Right atrium auricular region (tissue), 2 donors: ENCODE measurements at regions not wholly inside any gene's neighbourhood (a gene's known extent, or its start where the extent isn't known, plus 50 kb on each side); places are given as distances from the start of the nearest gene placed in this dataset.

Source experiments
- DNase-seq: peaks from one replicate; pipeline ENCODE4 v3.0.0-alpha.2; 2019; ENCODE audit warnings: low spot score
- H3K27ac ChIP-seq, 2 donors: fragments of 200-600 bp; sonication (generic); 1 replicate in 1 of 2; 2 replicates in 1 of 2; pipeline ENCODE4 v1.5.1; 2016 to 2019
- H3K27me3 ChIP-seq, 2 donors: fragments of 200-600 bp; sonication (generic); one replicate each; pipeline versions ENCODE4 v1.5.1 to v1.6.0; 2017 to 2019
- H3K36me3 ChIP-seq: fragments of 200-600 bp; sonication (generic); one replicate; pipeline ENCODE4 v1.5.1; 2016
- H3K4me1 ChIP-seq, 2 donors: fragments of 200-600 bp; sonication (generic); one replicate each; pipeline versions ENCODE4 v1.5.1 to v1.6.0; 2017 to 2019
- H3K4me3 ChIP-seq, 2 donors: fragments of 200-600 bp; sonication (generic); 1 replicate in 1 of 2; 2 replicates in 1 of 2; pipeline ENCODE4 v1.5.1; 2017 to 2019; ENCODE audit warnings: mild to moderate bottlenecking in 1 of 2, moderate library complexity in 1 of 2
- H3K9me3 ChIP-seq, 2 donors: fragments of 200-600 bp; sonication (generic); one replicate each; pipeline ENCODE4 v1.5.1; 2019
- TF ChIP-seq, protein P1 (sequence below), 2 donors: fragments of 200-600 bp; sonication (generic); IDR thresholded peaks; one replicate each; pipeline ENCODE4 v1.5.1; 2019; ENCODE audit warnings: antibody characterized with exemption in 2 of 2

DNA sequence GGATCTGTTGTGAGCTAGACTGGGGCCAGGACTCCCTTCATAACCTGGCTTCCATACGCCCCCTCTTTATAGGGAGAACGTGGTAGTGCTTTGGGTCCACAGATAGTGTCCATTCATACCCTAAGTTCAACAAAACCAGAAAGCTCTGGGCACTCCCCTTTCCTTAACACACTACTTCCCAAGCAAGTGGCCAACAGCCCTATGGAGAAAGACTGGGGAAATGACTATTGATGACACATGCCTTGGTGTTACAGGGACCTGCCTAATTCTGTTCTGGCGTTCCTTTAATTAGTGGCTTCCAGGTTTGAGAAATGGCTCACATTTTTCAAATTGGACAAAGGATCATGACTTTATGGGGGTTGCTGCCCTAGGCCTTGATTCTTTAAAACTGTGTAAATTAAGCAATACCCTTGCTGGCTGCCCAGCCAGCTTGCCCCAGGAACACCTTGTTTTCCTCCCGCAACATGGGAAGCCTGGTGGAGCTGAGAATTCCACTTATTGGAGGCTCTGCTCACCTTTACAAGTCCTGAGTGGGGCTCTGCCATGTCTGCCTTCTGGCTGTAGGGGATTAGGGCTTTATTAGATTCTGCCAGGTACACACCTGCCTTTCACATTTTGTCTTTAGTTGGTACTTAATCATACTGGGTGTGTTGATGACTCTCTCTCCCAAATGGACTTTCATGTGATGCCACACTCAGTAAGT, 61.1 kb downstream of the RGS12 start:
- H3K4me1 ChIP-seq, result no peaks in the 10 kb centered on the region
- no peak overlapping the region for H3K27ac ChIP-seq
- TF ChIP-seq, protein P1, sequence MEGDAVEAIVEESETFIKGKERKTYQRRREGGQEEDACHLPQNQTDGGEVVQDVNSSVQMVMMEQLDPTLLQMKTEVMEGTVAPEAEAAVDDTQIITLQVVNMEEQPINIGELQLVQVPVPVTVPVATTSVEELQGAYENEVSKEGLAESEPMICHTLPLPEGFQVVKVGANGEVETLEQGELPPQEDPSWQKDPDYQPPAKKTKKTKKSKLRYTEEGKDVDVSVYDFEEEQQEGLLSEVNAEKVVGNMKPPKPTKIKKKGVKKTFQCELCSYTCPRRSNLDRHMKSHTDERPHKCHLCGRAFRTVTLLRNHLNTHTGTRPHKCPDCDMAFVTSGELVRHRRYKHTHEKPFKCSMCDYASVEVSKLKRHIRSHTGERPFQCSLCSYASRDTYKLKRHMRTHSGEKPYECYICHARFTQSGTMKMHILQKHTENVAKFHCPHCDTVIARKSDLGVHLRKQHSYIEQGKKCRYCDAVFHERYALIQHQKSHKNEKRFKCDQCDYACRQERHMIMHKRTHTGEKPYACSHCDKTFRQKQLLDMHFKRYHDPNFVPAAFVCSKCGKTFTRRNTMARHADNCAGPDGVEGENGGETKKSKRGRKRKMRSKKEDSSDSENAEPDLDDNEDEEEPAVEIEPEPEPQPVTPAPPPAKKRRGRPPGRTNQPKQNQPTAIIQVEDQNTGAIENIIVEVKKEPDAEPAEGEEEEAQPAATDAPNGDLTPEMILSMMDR (IDR thresholded peaks at IDR 0.05), result no peak
- no peaks in the 10 kb centered on the region for H3K27me3 ChIP-seq
- no peak overlapping the region for H3K4me3 ChIP-seq
- no peaks in the 10 kb centered on the region for H3K9me3 ChIP-seq
- peak; percentile 16 for DNase-seq
- no peaks in the 10 kb centered on the region for H3K36me3 ChIP-seq

DNA sequence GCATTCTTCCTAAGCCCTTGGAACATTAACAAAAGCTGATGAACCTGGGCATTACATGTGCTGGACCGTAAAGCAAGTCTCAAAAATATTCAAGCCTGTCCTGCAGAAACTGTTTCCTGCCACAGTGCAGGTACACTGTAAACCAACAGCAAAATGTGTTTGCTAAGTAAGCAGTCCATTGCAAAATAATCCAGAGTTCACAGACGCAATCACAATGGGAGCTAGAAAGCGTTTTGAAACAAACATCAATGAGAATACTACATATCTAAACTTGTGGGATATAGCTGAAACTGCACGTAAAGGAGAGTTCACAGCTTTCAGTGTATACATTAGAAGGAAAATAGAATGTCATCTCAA, 61.6 kb downstream of the RGS12 start:
- no peaks in the 10 kb centered on the region for H3K9me3 ChIP-seq
- no peaks in the 10 kb centered on the region for H3K36me3 ChIP-seq
- no peaks in the 10 kb centered on the region for H3K4me1 ChIP-seq
- H3K4me3 ChIP-seq, result no peak overlapping the region
- no peak for DNase-seq
- H3K27ac ChIP-seq, result no peak overlapping the region
- no peaks in the 10 kb centered on the region for H3K27me3 ChIP-seq
- TF ChIP-seq, protein P1 (IDR thresholded peaks at IDR 0.05), result no peak

DNA sequence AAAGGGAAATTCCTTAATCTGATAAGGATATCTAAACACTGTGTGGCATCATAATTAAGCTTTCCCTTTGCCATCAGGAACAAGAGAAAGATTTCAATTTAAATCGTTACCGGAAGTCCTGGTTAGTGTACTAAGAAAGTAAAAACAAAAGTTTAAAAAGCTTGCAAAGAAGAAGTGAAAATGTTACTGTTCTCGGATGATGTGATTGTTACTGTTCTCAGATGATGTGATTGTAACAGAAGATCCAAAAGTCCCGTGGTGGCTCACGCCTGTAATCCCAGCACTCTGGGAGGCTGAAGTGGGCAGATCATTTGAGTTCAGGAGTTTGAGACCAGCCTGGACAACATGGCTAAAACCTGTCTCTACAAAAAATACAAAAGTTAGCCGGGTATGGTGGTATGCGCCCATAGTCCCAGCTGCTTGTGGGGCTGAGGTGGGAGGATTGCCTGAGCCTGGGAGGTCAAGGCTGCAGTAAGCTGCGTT, 62.5 kb downstream of the RGS12 start:
- H3K4me3 ChIP-seq, result no peak overlapping the region

DNA sequence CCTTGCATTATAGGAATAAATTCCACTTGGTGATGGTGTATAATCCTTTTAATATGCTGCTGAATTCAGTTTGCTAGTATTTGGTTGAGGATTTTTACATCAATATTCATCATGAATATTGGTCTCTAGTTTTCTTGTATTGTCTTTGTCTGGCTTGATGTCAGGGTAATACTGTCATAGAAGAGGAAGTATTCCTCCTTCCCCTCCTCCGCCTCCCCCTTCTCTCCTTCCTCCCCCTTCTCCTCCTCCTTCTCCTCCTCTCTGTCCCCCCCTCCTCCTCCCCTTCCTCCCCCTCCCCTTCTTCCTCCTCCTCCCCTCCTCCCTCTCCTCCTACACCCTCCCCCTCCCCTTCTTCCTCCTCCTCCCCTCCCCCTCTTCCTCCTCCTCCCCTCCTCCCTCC, 65.8 kb downstream of the RGS12 start:
- TF ChIP-seq, protein P1 (IDR thresholded peaks at IDR 0.05), result no peak
- no peaks in the 10 kb centered on the region for H3K36me3 ChIP-seq
- no peak overlapping the region for H3K27ac ChIP-seq
- H3K4me1 ChIP-seq, result no peaks in the 10 kb centered on the region
- H3K4me3 ChIP-seq, result no peak overlapping the region
- no peak for DNase-seq
- no peaks in the 10 kb centered on the region for H3K27me3 ChIP-seq
- H3K9me3 ChIP-seq, result no peaks in the 10 kb centered on the region

More for the DNA sequence above, 62.5 kb downstream of the RGS12 start:
- Histone ChIP-seq H3K4me1 (no peaks in the 10 kb centered on the region), H3K27ac (no peak overlapping the region), H3K36me3 (no peaks in the 10 kb centered on the region), H3K27me3 (no peaks in the 10 kb centered on the region), H3K9me3 (no peaks in the 10 kb centered on the region)
- TF ChIP-seq, protein P1 (IDR thresholded peaks at IDR 0.05), result no peak
- DNase-seq, result peak; percentile 47

DNA sequence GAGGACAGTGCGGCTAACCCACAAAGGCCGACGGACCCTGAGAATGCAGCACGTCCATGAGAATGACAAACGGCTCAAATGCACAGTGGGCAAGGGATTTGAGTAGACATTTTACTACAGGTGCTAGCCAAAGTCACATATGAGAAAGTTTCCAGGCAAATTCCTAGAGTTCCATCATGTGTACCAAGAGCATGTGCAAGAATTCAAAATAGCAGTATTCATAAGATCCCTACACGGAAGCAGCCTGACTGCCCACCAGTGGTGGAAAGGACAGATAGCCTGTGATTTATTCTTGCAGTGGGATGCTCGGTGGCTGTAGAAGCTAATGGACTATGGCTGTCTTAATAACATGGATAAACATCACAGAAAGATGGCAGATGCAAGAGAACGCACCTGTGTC, 68.0 kb downstream of the RGS12 start:
- H3K27ac ChIP-seq, result no peak overlapping the region
- no peaks in the 10 kb centered on the region for H3K9me3 ChIP-seq
- peak; percentile 5 for DNase-seq
- H3K4me3 ChIP-seq, result no peak overlapping the region
- TF ChIP-seq, protein P1 (IDR thresholded peaks at IDR 0.05), result no peak
- H3K36me3 ChIP-seq, result no peaks in the 10 kb centered on the region
- no peaks in the 10 kb centered on the region for H3K4me1 ChIP-seq
- no peaks in the 10 kb centered on the region for H3K27me3 ChIP-seq

DNA sequence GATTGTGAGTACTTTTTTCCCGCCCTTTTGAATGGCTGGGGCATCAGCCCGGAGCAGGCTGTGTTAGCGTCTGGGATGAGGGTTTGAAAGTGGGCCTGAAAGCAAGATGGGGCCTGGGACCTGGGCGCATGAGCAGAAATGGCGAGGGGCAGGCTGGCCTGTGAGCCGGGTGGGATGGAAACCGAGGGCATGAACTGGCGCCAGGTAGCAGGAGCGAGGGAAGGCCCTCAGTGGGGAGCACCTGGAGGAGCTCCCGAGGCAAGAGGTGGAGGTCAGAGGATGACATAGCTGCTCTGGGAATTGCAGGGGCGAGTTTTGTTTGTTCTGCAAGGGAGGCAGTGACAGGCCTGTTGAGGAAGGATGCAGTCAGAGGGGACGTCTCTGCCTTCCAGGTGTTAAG, 68.6 kb downstream of the RGS12 start:
- TF ChIP-seq, protein P1 (IDR thresholded peaks at IDR 0.05), result no peak
- H3K27ac ChIP-seq, result no peak overlapping the region
- no peaks in the 10 kb centered on the region for H3K27me3 ChIP-seq
- no peaks in the 10 kb centered on the region for H3K9me3 ChIP-seq
- H3K4me3 ChIP-seq, result no peak overlapping the region
- DNase-seq, result peak; percentile 40
- no peaks in the 10 kb centered on the region for H3K36me3 ChIP-seq
- no peaks in the 10 kb centered on the region for H3K4me1 ChIP-seq
